ENCODE measurements at regions not wholly inside any gene's neighbourhood (a gene's known extent, or its start where the extent isn't known, plus 50 kb on each side); places are given as distances from the start of the nearest gene placed in this dataset.

DNA sequence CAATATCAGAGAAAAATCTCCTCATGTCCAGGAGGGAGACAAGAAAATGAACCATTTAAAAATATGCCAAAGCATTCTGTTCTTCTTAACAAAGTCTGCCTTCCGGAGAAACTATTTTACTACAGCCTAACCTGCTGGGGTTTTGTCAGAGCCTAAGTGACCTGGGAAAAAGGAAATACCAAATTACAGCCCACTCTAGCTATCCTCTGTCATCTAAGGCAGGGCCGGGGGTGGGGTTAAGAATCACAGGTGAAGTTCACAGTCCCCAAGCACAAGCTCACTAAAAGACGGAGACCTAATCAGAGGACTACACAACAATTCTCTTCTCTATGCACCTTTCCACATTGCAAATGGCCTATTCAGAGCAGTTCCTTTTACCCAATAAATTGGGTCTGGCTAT is 116.6 kb downstream of the TRIM42 start:
- TF ChIP-seq, protein P1, sequence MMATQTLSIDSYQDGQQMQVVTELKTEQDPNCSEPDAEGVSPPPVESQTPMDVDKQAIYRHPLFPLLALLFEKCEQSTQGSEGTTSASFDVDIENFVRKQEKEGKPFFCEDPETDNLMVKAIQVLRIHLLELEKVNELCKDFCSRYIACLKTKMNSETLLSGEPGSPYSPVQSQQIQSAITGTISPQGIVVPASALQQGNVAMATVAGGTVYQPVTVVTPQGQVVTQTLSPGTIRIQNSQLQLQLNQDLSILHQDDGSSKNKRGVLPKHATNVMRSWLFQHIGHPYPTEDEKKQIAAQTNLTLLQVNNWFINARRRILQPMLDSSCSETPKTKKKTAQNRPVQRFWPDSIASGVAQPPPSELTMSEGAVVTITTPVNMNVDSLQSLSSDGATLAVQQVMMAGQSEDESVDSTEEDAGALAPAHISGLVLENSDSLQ (IDR thresholded peaks at IDR 0.05) = no peak
- TF ChIP-seq SUZ12 (IDR thresholded peaks at IDR 0.05) (no peak), ZNF384 (IDR thresholded peaks at IDR 0.05) (no peak), L3MBTL2 (conservative IDR thresholded peaks at IDR 0.05) (no peak), SP1 (IDR thresholded peaks at IDR 0.05) (no peak), BHLHE40 (IDR thresholded peaks at IDR 0.05; ENCODE audit: borderline replicate concordance) (no peak), FOXM1 (IDR thresholded peaks at IDR 0.05; ENCODE audit: borderline replicate concordance) (no peak), HDGF (IDR thresholded peaks at IDR 0.05; ENCODE audit: borderline replicate concordance) (no peak), ARNT (IDR thresholded peaks at IDR 0.05) (no peak), TARDBP (IDR thresholded peaks at IDR 0.05) (no peak)
